ENCODE measurements at regions not wholly inside any gene's neighbourhood (a gene's known extent, or its start where the extent isn't known, plus 50 kb on each side); places are given as distances from the start of the nearest gene placed in this dataset.

DNA sequence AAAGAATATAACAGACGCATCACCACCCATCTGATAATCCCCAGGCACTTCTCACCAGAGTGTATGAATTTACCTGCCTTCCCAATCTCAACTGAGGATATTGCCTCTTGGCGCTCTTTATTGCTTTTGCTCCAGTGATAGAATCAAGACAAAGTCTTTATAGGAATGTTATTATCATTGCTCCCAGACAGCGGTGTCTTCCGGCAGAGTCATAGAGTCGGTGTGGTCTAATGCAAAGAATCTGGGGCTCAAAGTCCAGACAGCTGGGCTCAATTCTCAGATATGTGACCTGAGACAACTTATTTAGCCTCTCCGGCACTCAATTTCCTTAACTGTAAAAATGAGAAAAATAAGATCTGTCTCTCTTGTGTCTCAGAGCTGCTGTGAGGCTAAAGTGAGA, 106.1 kb upstream of the PAK3 start:
- no peak for TF ChIP-seq CTCF (IDR thresholded peaks at IDR 0.05)
- no peak for TF ChIP-seq POLR2A (IDR thresholded peaks at IDR 0.05)
- TF ChIP-seq POLR2AphosphoS5 (IDR thresholded peaks at IDR 0.05), result no peak

Data from sigmoid colon (tissue), 4 donors.